ENCODE measurements at regions not wholly inside any gene's neighbourhood (a gene's known extent, or its start where the extent isn't known, plus 50 kb on each side); places are given as distances from the start of the nearest gene placed in this dataset.

DNA sequence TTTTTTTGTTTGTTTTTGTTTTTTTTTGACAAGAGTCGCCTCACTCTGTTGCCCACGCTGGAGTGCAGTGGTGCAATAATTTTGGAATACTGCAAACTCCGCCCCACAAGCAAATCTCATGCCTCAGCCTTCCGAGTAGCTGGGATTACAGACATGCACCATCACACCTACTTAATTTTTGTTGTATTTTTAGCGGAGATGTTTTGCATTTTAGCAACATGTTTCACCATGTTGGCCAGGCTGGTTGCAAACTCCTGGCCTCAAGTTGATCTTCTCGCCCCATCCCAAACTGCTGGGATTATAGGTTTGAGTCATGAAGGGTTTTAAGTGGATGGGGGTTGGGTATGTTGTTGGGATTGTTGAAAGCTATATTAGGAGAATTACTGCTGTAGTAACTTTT is 270.9 kb upstream of the LCORL start:
- Histone ChIP-seq H3K9ac (replicated peaks; ENCODE audit: extremely low read depth, insufficient read depth, low read length) (no peak overlapping the region), H3K4me3 (replicated peaks in 1 of 3; ENCODE audit: insufficient read depth in 1 of 3, low read depth in 1 of 3, low read length in 3 of 3) (no peak overlapping the region), H3K27me3 (ENCODE audit: control insufficient read depth in 2 of 2, insufficient read depth in 2 of 2, low read length in 2 of 2) (no peaks in the 10 kb centered on the region), H3K4me1 (ENCODE audit: control insufficient read depth, extremely low read depth, insufficient read depth, low read length) (no peaks in the 10 kb centered on the region), H3K9me1 (replicated peaks; ENCODE audit: control insufficient read depth, extremely low read depth, insufficient read depth, low read length) (no peaks in the 10 kb centered on the region), H2AFZ (ENCODE audit: low read depth, low read length) (no peak overlapping the region), H3K79me2 (ENCODE audit: control insufficient read depth, insufficient read depth, low read length) (no peaks in the 10 kb centered on the region), H4K20me1 (replicated peaks; ENCODE audit: control insufficient read depth, extremely low read depth, insufficient read depth, low read length) (no peaks in the 10 kb centered on the region), H3K4me2 (ENCODE audit: insufficient read depth, low read length) (no peak overlapping the region), H3K27ac (ENCODE audit: insufficient read depth, low read depth, low read length) (no peak overlapping the region), H3K36me3 (ENCODE audit: control insufficient read depth in 2 of 2, extremely low read depth in 1 of 2, insufficient read depth in 2 of 2, low read length in 2 of 2) (no peaks in the 10 kb centered on the region), H3K9me3 (replicated peaks; ENCODE audit: control insufficient read depth, insufficient read depth, low read length) (no peaks in the 10 kb centered on the region)
- DNase-seq (ENCODE audit: low read depth, low spot score) (no peak), FAIRE-seq (no peak)
- CTCF ChIA-PET: no interaction called here
- TF ChIP-seq EZH2 (IDR thresholded peaks at IDR 0.05; ENCODE audit: borderline replicate concordance, low read depth, low read length, severe bottlenecking) (no peak), FOS (IDR thresholded peaks at IDR 0.05; ENCODE audit: borderline replicate concordance, insufficient read depth, low read length) (no peak), POLR2A (IDR thresholded peaks at IDR 0.05; ENCODE audit: low read depth, low read length) (no peak), GATA2 (IDR thresholded peaks at IDR 0.05; ENCODE audit: insufficient read depth, insufficient read length, low read depth, low read length) (no peak), JUN (IDR thresholded peaks at IDR 0.05; ENCODE audit: borderline replicate concordance, insufficient read depth, insufficient read length, low read depth) (no peak), POLR2AphosphoS5 (IDR thresholded peaks at IDR 0.05; ENCODE audit: insufficient read depth, low read depth, low read length) (no peak), MYC (IDR thresholded peaks at IDR 0.05; ENCODE audit: low read depth, low read length) (no peak)
- TF ChIP-seq, protein P1, sequence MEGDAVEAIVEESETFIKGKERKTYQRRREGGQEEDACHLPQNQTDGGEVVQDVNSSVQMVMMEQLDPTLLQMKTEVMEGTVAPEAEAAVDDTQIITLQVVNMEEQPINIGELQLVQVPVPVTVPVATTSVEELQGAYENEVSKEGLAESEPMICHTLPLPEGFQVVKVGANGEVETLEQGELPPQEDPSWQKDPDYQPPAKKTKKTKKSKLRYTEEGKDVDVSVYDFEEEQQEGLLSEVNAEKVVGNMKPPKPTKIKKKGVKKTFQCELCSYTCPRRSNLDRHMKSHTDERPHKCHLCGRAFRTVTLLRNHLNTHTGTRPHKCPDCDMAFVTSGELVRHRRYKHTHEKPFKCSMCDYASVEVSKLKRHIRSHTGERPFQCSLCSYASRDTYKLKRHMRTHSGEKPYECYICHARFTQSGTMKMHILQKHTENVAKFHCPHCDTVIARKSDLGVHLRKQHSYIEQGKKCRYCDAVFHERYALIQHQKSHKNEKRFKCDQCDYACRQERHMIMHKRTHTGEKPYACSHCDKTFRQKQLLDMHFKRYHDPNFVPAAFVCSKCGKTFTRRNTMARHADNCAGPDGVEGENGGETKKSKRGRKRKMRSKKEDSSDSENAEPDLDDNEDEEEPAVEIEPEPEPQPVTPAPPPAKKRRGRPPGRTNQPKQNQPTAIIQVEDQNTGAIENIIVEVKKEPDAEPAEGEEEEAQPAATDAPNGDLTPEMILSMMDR (IDR thresholded peaks at IDR 0.05; ENCODE audit: extremely low read depth in 1 of 2, insufficient read depth in 1 of 2, low read depth in 1 of 2, low read length in 2 of 2): no peak
- TF ChIP-seq, protein P2, sequence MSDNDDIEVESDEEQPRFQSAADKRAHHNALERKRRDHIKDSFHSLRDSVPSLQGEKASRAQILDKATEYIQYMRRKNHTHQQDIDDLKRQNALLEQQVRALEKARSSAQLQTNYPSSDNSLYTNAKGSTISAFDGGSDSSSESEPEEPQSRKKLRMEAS (IDR thresholded peaks at IDR 0.05; ENCODE audit: insufficient read depth, insufficient read length): no peak
- intact Hi-C loops (cut with micrococcal nuclease) (no loop called here), dilution Hi-C loops (cut with MboI; ENCODE audit: extremely low pct_ligation_motif_present, low sequenced_read_pairs) (no loop called here)
- POLR2A ChIA-PET: no interaction called here
- no TSS peak for BruUV-seq (replicated peaks)

Measured in endothelial cell of umbilical vein (primary cell).